Upper lobe of right lung (tissue), 1 donor: ENCODE measurements at regions not wholly inside any gene's neighbourhood (a gene's known extent, or its start where the extent isn't known, plus 50 kb on each side); places are given as distances from the start of the nearest gene placed in this dataset.

ENCODE experiments used
- ATAC-seq: fragments of 200-7000 bp; cut with Tn5 transposase; one replicate; pipeline ENCODE4 v1.9.1; 2020; ENCODE audit warnings: mild to moderate bottlenecking, moderate library complexity
- DNase-seq: peaks from one replicate; pipeline ENCODE4 v3.0.0-alpha.2; 2020
- H3K27ac ChIP-seq: fragments of 200-600 bp; one replicate; pipeline ENCODE4 v1.8.0; 2022
- H3K27me3 ChIP-seq: fragments of 200-600 bp; one replicate; pipeline ENCODE4 v1.8.0; 2022; ENCODE audit warnings: mild to moderate bottlenecking
- H3K36me3 ChIP-seq: fragments of 200-600 bp; one replicate; pipeline ENCODE4 v1.8.0; 2022
- H3K4me1 ChIP-seq: fragments of 200-600 bp; one replicate; pipeline ENCODE4 v1.8.0; 2022
- H3K4me3 ChIP-seq: fragments of 200-600 bp; one replicate; pipeline ENCODE4 v1.8.0; 2022; ENCODE audit warnings: mild to moderate bottlenecking
- H3K9me3 ChIP-seq: fragments of 200-600 bp; one replicate; pipeline ENCODE4 v1.8.0; 2022
- CTCF ChIP-seq: fragments of 200-600 bp; IDR thresholded peaks from one replicate; pipeline ENCODE4 v1.8.0; 2022; ENCODE audit warnings: antibody characterized with exemption
- intact Hi-C: fragments of 100-400 bp; cut with DNase I; formaldehyde crosslinking; loops from one replicate; pipeline ENCODE4 v1.11.0; 2022
- donor health status: DM: no; HTN: yes; CAD: no; lungs with severe emphysema.

DNA sequence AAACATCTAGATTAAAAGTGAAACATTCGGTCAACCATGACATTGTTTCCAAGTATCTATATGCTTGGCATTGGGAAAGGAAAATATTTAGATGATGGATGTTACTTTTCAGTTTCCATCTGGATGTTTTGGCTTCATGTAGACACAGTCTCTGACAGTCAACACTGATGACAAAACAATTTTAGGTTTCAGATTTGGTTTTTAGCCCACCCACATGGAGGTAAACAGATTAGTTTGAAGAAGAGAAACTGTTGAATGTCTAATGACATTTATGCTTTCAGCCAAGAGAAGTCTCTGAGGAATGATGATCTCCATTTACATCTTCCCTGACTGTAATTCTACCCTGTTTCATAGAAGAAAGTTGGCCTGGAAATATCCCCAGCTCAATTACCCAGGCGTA lies 379.1 kb downstream of the SLITRK6 start:
- Histone ChIP-seq H3K36me3 (no peaks in the 10 kb centered on the region), H3K27me3 (no peaks in the 10 kb centered on the region), H3K4me1 (no peaks in the 10 kb centered on the region), H3K4me3 (no peak overlapping the region), H3K27ac (no peak overlapping the region), H3K9me3 (no peaks in the 10 kb centered on the region)
- no peak for DNase-seq
- TF ChIP-seq CTCF = no peak
- intact Hi-C loops = no loop called here
- no peak for ATAC-seq

DNA sequence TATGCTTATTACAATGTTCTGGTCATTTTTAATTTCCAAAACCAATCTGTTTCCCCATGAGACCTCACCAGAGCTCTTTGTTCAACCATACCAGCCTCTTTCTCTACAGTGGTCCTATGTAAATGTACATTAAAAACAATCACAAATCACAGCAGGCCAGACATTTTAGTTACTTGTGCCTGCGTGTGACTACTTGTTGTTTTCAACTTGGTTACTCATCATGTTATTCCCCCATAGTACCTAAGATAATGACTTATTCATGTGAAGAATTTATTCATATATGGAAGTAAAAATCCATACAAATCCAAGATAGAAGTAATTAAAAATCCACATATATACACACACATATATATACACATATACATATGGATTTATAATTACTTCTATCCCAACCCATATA lies 379.6 kb downstream of the SLITRK6 start:
- intact Hi-C loops = no loop called here
- Histone ChIP-seq H3K9me3 (no peaks in the 10 kb centered on the region), H3K36me3 (no peaks in the 10 kb centered on the region), H3K4me3 (no peak overlapping the region), H3K4me1 (no peaks in the 10 kb centered on the region), H3K27me3 (no peaks in the 10 kb centered on the region), H3K27ac (no peak overlapping the region)
- ATAC-seq (no peak), DNase-seq (no peak)
- no peak for TF ChIP-seq CTCF

GRCh38 chr13:85417807-85418206 lies 381.4 kb downstream of the SLITRK6 start:
- no peak for TF ChIP-seq CTCF
- ATAC-seq = no peak
- intact Hi-C loops = no loop called here

DNA sequence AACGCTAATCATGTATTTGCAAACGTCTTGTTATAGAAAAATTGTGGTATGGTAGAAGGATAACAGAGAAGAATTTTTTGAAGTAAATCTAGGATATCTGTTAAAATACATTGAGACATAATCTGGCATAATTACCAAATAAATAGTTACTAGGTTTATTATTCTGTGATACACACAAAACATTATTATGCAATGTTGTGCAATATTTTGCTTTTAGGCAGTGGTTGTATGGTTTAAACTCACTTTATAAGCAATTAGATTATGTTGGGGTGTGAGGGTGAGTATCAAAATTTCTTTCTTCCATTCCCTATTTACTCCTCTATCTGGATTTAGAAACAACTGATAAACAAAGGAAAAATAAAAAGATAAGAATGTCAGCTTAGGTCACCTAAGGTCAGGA lies 385.6 kb downstream of the SLITRK6 start:
- intact Hi-C loops = no loop called here
- ATAC-seq = no peak
- TF ChIP-seq CTCF = no peak

More at GRCh38 chr13:85417807-85418206, 381.4 kb downstream of the SLITRK6 start:
- H3K4me1 ChIP-seq = no peaks in the 10 kb centered on the region
- H3K27me3 ChIP-seq = no peaks in the 10 kb centered on the region
- H3K4me3 ChIP-seq = no peak overlapping the region
- H3K9me3 ChIP-seq = no peaks in the 10 kb centered on the region
- no peaks in the 10 kb centered on the region for H3K36me3 ChIP-seq
- H3K27ac ChIP-seq = no peak overlapping the region
- DNase-seq = no peak

GRCh38 chr13:85412448-85412847 lies 386.8 kb downstream of the SLITRK6 start:
- ATAC-seq (no peak), DNase-seq (no peak)
- H3K4me1 ChIP-seq = no peaks in the 10 kb centered on the region
- H3K4me3 ChIP-seq = no peak overlapping the region
- intact Hi-C loops = no loop called here
- no peak for TF ChIP-seq CTCF
- H3K36me3 ChIP-seq = no peaks in the 10 kb centered on the region
- H3K27me3 ChIP-seq = no peaks in the 10 kb centered on the region
- no peak overlapping the region for H3K27ac ChIP-seq
- H3K9me3 ChIP-seq = no peaks in the 10 kb centered on the region

More for the DNA sequence above, 385.6 kb downstream of the SLITRK6 start:
- Histone ChIP-seq H3K27ac (no peak overlapping the region), H3K9me3 (no peaks in the 10 kb centered on the region), H3K36me3 (no peaks in the 10 kb centered on the region), H3K4me1 (no peaks in the 10 kb centered on the region), H3K4me3 (no peak overlapping the region), H3K27me3 (no peaks in the 10 kb centered on the region)
- no peak for DNase-seq

DNA sequence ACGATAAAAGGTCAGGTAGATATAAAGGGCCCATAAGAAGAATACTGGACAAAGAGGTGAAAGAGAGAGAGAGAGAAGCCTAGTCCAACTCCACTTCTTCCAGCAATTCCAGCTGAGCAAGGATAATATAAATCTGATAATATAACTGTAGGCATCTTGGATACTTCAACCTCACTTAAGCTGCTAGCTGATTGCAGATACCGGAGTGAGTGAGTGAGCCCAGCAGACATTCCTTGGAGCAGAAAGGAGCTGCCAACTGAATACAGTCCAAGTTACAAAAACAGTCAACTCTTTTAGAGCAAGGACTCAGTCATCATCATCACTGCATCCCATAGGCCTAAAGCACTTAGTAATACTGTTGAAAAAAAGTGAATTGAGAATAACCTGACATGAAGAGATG lies 387.6 kb downstream of the SLITRK6 start:
- ATAC-seq (no peak), DNase-seq (no peak)
- no peak for TF ChIP-seq CTCF
- intact Hi-C loops = no loop called here
- Histone ChIP-seq H3K36me3 (no peaks in the 10 kb centered on the region), H3K27me3 (no peaks in the 10 kb centered on the region), H3K27ac (no peak overlapping the region), H3K4me3 (no peak overlapping the region), H3K9me3 (no peaks in the 10 kb centered on the region), H3K4me1 (no peaks in the 10 kb centered on the region)
